HepG2 (cell line): ENCODE measurements at regions not wholly inside any gene's neighbourhood (a gene's known extent, or its start where the extent isn't known, plus 50 kb on each side); places are given as distances from the start of the nearest gene placed in this dataset.
A peak's percentile ranks its signal among the peaks of the same experiment; 100 is the strongest.

ENCODE experiments used
- ATAC-seq: fragments of 200-7000 bp; cut with Tn5 transposase; 3 replicates; pipeline ENCODE4 v1.9.1; 2020; ENCODE audit warnings: mild to moderate bottlenecking, moderate library complexity
- BruUV-seq: library from RNA; stranded (reverse); fragments of 400-500 nt; replicated peaks from 2 replicates; lab custom pipeline; 2021; lab: Mats Ljungman, UMichigan
- CTCF ChIA-PET: fragments of 300-600 bp; formaldehyde crosslinking; extraction: SDS; loops from one replicate; lab custom pipeline; 2021; ENCODE audit warnings: low total read pairs, inconsistent platforms, low intra/inter-chr PET ratio; lab: Yijun Ruan, JAX
- POLR2A ChIA-PET: fragments of 350-600 bp; sonication (Branson Sonifier 250); formaldehyde crosslinking; loops from one replicate; lab custom pipeline; 2020; ENCODE audit warnings: antibody characterized with exemption, inconsistent platforms; lab: Yijun Ruan, JAX
- DNase-seq: peaks from one replicate; pipeline ENCODE4 v3.0.0-alpha.2; 2015; ENCODE audit warnings: low spot score
- FAIRE-seq: peaks from 3 replicates; lab custom pipeline; 2011; peaks lifted over from hg19 to GRCh38; lab: Jason Lieb, UNC
- H2AFZ ChIP-seq: one replicate; pipeline ENCODE4 v1.6.1; 2011; ENCODE audit warnings: low read length, inconsistent platforms
- H3K27ac ChIP-seq: fragments of 300-600 bp; 3 replicates; pipeline ENCODE4 v1.8.0; 2011; ENCODE audit warnings: mixed run types, mild to moderate bottlenecking, mixed read lengths, low read length, inconsistent platforms; ENCODE audit not compliant: insufficient read depth; ENCODE audit errors: extremely low read length
- H3K27me3 ChIP-seq, 2 experiments: fragments of 200-600 bp in 1 of 2; 2 replicates in 1 of 2; 3 replicates in 1 of 2; pipeline versions ENCODE4 v1.6.0 to v1.8.0; 2011; ENCODE audit warnings: low read length in 2 of 2, mild to moderate bottlenecking in 2 of 2, moderate library complexity in 2 of 2, inconsistent platforms in 1 of 2; ENCODE audit not compliant: insufficient read depth in 2 of 2, control insufficient read depth in 1 of 2
- H3K36me3 ChIP-seq, 2 experiments: fragments of 200-600 bp in 1 of 2; replicated peaks in 1 of 2; 2 replicates in 1 of 2; 3 replicates in 1 of 2; pipeline versions ENCODE4 v1.5.1 to v1.8.0; 2011; ENCODE audit warnings: low read length in 2 of 2, inconsistent platforms in 1 of 2; ENCODE audit not compliant: insufficient read depth in 2 of 2, control insufficient read depth in 1 of 2
- H3K4me1 ChIP-seq: 2 replicates; pipeline ENCODE4 v1.5.1; 2012; ENCODE audit warnings: low read length, inconsistent platforms; ENCODE audit not compliant: insufficient read depth
- H3K4me2 ChIP-seq: 2 replicates; pipeline ENCODE4 v1.6.0; 2011; ENCODE audit warnings: low read depth, low read length, inconsistent platforms
- H3K4me3 ChIP-seq, 3 experiments: fragments of 200-600 bp in 1 of 3; sonication (generic), shearing (Covaris generic) in 1 of 3; replicated peaks in 1 of 3; 2 replicates each; pipeline ENCODE4 v1.5.1; 2011 to 2016; ENCODE audit warnings: low read length in 3 of 3, inconsistent platforms in 2 of 3, low read depth in 2 of 3, mild to moderate bottlenecking in 2 of 3, control low read depth in 1 of 3, mixed read lengths in 1 of 3; ENCODE audit not compliant: insufficient read depth in 1 of 3
- H3K79me2 ChIP-seq: one replicate; pipeline ENCODE4 v1.6.1; 2011; ENCODE audit warnings: low read length, inconsistent platforms; ENCODE audit not compliant: insufficient read depth
- H3K9ac ChIP-seq: 2 replicates; pipeline ENCODE4 v1.6.0; 2011; ENCODE audit warnings: mild to moderate bottlenecking, low read depth, low read length, inconsistent platforms; ENCODE audit not compliant: insufficient read depth
- H3K9me3 ChIP-seq: 2 replicates; pipeline ENCODE4 v1.5.1; 2012; ENCODE audit warnings: mild to moderate bottlenecking, low read length
- H4K20me1 ChIP-seq: 2 replicates; pipeline ENCODE4 v1.6.0; 2011; ENCODE audit warnings: inconsistent platforms, mild to moderate bottlenecking, low read length, moderate library complexity; ENCODE audit not compliant: insufficient read depth
- HOXA5 ChIP-seq: sonication (generic); formaldehyde crosslinking; IDR thresholded peaks from 2 replicates; pipeline ENCODE4 v1.4.0; 2020; ENCODE audit warnings: missing genetic modification reagents
- MAFF ChIP-seq: IDR thresholded peaks from 2 replicates; pipeline ENCODE4 v1.6.1; 2011; ENCODE audit warnings: low read depth, low read length, improper control_type of control experiment
- MAFK ChIP-seq, 2 experiments: IDR thresholded peaks in 1 of 2; conservative IDR thresholded peaks in 1 of 2; 2 replicates each; pipeline ENCODE4 v1.6.1; 2011; ENCODE audit warnings: improper control_type of control experiment in 2 of 2, low read length in 2 of 2
- MAZ ChIP-seq, 2 experiments: sonication (generic) in 1 of 2; formaldehyde crosslinking in 1 of 2; IDR thresholded peaks; 2 replicates each; pipeline versions ENCODE4 v1.5.0 to v1.6.1; 2012 to 2020; ENCODE audit warnings: low read depth in 2 of 2, mild to moderate bottlenecking in 2 of 2, borderline replicate concordance in 1 of 2, improper control_type of control experiment in 1 of 2, low read length in 1 of 2, missing genetic modification reagents in 1 of 2, moderate library complexity in 1 of 2
- MXD4 ChIP-seq: IDR thresholded peaks from 2 replicates; pipeline ENCODE4 v1.6.1; 2016; ENCODE audit warnings: mild to moderate bottlenecking, missing biosample characterization, missing genetic modification reagents
- SETDB1 ChIP-seq: sonication (generic); formaldehyde crosslinking; IDR thresholded peaks from 2 replicates; pipeline ENCODE4 v1.5.1; 2020; ENCODE audit warnings: missing genetic modification reagents, mild to moderate bottlenecking, borderline replicate concordance
- SRSF4 ChIP-seq: fragments of 200-400 bp; formaldehyde crosslinking; IDR thresholded peaks from one replicate; pipeline ENCODE4 v1.6.1; 2018; ENCODE audit warnings: mild to moderate bottlenecking, low read depth, low read length, moderate library complexity; ENCODE audit not compliant: poor library complexity, severe bottlenecking
- ZMYM2 ChIP-seq: sonication (generic); formaldehyde crosslinking; IDR thresholded peaks from 2 replicates; pipeline ENCODE4 v1.8.0; 2022; ENCODE audit warnings: mild to moderate bottlenecking, missing genetic modification reagents
- ZNF160 ChIP-seq: sonication (generic); formaldehyde crosslinking; IDR thresholded peaks from 2 replicates; pipeline ENCODE4 v1.8.0; 2022; ENCODE audit warnings: mild to moderate bottlenecking, inconsistent platforms, missing genetic modification reagents
- ZNF382 ChIP-seq: sonication (generic); formaldehyde crosslinking; IDR thresholded peaks from 2 replicates; pipeline ENCODE4 v1.5.0; 2020; ENCODE audit warnings: missing genetic modification reagents, mild to moderate bottlenecking, borderline replicate concordance
- ZNF607 ChIP-seq: sonication (generic); formaldehyde crosslinking; IDR thresholded peaks from 2 replicates; pipeline ENCODE4 v1.5.1; 2020; ENCODE audit warnings: missing genetic modification reagents, mild to moderate bottlenecking, borderline replicate concordance
- WGBS: methylation state at CpG from one replicate; pipeline ENCODE4 v1.1.6; 2017; ENCODE audit warnings: low lambda C conversion rate; 5-methylcytosine and 5-hydroxymethylcytosine counted together
- in situ Hi-C: cut with HindIII; loops from 2 replicates; pipeline ENCODE4 v1.10.0; 2017; ENCODE audit warnings: low pct_unique_long_range_greater_than_20kb; ENCODE audit not compliant: extremely low pct_ligation_motif_present
- intact Hi-C: fragments of 100-400 bp; cut with micrococcal nuclease; formaldehyde crosslinking; loops from one replicate; pipeline ENCODE4 v1.10.0; 2022; ENCODE audit not compliant: unreplicated experiment
- TF ChIP-seq, protein P1 (sequence below): sonication (generic); formaldehyde crosslinking; conservative IDR thresholded peaks from 2 replicates; pipeline ENCODE4 v1.8.1; 2023; ENCODE audit warnings: missing genetic modification reagents
- TF ChIP-seq, protein P2 (sequence below): fragments of 450-650 bp; IDR thresholded peaks from 2 replicates; pipeline ENCODE4 v1.6.1; 2017
- TF ChIP-seq, protein P3 (sequence below): sonication (generic); formaldehyde crosslinking; IDR thresholded peaks from 2 replicates; pipeline ENCODE4 v1.4.0; 2020; ENCODE audit warnings: missing genetic modification reagents

DNA sequence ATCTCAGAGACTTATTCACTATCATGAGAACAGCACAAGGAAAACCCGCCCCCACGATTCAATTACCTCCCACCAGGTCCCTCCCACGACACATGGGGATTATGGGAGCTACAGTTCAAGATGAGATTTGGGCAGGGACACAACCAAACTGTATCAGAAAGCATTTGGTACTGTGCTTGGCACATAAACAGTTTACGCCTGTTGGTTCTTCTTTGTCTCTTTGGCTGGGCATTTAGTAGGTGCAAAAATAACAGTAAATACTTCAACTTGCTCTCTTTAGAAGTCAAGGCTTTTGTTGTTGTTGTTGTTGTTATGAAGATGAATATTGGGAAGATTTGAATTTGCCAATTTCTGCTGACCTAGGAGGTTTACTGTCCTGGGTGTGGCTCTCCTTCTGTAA, 175.4 kb upstream of the IGSF21 start:
- ChIA-PET POLR2A (no interaction called here), CTCF (no interaction called here)
- Histone ChIP-seq H3K4me1 (peaks cover 7% of the 10 kb centered on the region; the same call in 1 of the 2 replicates), H3K27me3 (peaks cover 0 to 5% of the 10 kb centered on the region in 2 experiments; a peak in 1 of 5 replicates), H3K36me3 (no peaks in the 10 kb centered on the region), H3K4me2 (no peak overlapping the region), H3K79me2 (no peaks in the 10 kb centered on the region), H3K27ac (no peak overlapping the region), H3K9ac (no peak overlapping the region), H3K9me3 (no peaks in the 10 kb centered on the region), H2AFZ (no peak overlapping the region), H4K20me1 (no peaks in the 10 kb centered on the region), H3K4me3 (no peak overlapping the region)
- 20% methylated on average over 4 of the region's 4 CpGs for WGBS
- TF ChIP-seq MAFF (0 out of 2 replicates have a peak, but pooled peaks have one; percentile 16), MAFK (conservative IDR thresholded peaks at IDR 0.05 in 1 of 2, IDR thresholded peaks at IDR 0.05 in 1 of 2; ENCODE audit: low read length in 2 of 2) (peak in 1 of 2 experiments; percentile 67; a peak in 2 of 4 replicates), ZMYM2 (CRISPR knock-in tag) (no peak), SETDB1 (no peak)
- ATAC-seq (no peak), FAIRE-seq (no peak), DNase-seq (no peak)
- in situ Hi-C loops (no loop called here), intact Hi-C loops (no loop called here)
- no TSS peak for BruUV-seq

DNA sequence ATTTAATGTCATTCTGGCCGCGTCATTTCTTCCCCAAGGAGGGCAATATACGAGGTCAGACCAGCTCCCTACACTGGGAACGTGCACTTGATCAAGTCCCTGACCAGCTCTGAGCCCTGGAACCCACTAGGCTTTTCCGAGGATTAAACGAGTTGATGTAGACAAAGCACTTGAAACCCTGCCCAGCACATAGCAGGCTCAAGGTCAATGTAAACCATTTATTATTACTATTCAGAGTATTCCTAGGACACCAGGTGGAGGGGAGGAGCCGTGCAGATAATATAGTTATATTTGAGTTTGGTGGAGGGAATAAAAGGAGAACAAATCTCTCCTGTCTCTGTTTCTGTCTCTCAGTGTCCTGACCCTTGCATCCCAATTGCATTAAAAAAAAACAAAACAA, 174.1 kb upstream of the IGSF21 start:
- Histone ChIP-seq H3K36me3 (no peaks in the 10 kb centered on the region), H3K4me3 (no peak overlapping the region), H2AFZ (no peak overlapping the region), H4K20me1 (no peaks in the 10 kb centered on the region), H3K9ac (no peak overlapping the region), H3K4me1 (peaks cover 7% of the 10 kb centered on the region; the same call in 1 of the 2 replicates), H3K9me3 (no peaks in the 10 kb centered on the region), H3K4me2 (no peak overlapping the region), H3K27me3 (no peaks in the 10 kb centered on the region; a peak in 1 of 5 replicates), H3K27ac (no peak overlapping the region), H3K79me2 (no peaks in the 10 kb centered on the region)
- DNase-seq (no peak), FAIRE-seq (no peak), ATAC-seq (no peak)
- CTCF ChIA-PET = no interaction called here
- POLR2A ChIA-PET = no interaction called here
- intact Hi-C loops = no loop called here
- 36% methylated on average over 7 of the region's 7 CpGs for WGBS
- BruUV-seq = no TSS peak
- in situ Hi-C loops = no loop called here
- TF ChIP-seq ZNF160 (CRISPR knock-in tag) (no peak), ZNF607 (no peak), SRSF4 (no peak), HOXA5 (CRISPR knock-in tag) (no peak), MXD4 (no peak), ZNF382 (CRISPR knock-in tag) (no peak), MAZ (IDR thresholded peaks at IDR 0.05; ENCODE audit: borderline replicate concordance, low read depth, low read length) (no peak), MAZ (CRISPR knock-in tag; IDR thresholded peaks at IDR 0.05; ENCODE audit: low read depth) (no peak)
- TF ChIP-seq, protein P1, sequence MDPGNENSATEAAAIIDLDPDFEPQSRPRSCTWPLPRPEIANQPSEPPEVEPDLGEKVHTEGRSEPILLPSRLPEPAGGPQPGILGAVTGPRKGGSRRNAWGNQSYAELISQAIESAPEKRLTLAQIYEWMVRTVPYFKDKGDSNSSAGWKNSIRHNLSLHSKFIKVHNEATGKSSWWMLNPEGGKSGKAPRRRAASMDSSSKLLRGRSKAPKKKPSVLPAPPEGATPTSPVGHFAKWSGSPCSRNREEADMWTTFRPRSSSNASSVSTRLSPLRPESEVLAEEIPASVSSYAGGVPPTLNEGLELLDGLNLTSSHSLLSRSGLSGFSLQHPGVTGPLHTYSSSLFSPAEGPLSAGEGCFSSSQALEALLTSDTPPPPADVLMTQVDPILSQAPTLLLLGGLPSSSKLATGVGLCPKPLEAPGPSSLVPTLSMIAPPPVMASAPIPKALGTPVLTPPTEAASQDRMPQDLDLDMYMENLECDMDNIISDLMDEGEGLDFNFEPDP = no peak
- TF ChIP-seq, protein P2, sequence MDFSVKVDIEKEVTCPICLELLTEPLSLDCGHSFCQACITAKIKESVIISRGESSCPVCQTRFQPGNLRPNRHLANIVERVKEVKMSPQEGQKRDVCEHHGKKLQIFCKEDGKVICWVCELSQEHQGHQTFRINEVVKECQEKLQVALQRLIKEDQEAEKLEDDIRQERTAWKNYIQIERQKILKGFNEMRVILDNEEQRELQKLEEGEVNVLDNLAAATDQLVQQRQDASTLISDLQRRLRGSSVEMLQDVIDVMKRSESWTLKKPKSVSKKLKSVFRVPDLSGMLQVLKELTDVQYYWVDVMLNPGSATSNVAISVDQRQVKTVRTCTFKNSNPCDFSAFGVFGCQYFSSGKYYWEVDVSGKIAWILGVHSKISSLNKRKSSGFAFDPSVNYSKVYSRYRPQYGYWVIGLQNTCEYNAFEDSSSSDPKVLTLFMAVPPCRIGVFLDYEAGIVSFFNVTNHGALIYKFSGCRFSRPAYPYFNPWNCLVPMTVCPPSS = no peak
- TF ChIP-seq, protein P3, sequence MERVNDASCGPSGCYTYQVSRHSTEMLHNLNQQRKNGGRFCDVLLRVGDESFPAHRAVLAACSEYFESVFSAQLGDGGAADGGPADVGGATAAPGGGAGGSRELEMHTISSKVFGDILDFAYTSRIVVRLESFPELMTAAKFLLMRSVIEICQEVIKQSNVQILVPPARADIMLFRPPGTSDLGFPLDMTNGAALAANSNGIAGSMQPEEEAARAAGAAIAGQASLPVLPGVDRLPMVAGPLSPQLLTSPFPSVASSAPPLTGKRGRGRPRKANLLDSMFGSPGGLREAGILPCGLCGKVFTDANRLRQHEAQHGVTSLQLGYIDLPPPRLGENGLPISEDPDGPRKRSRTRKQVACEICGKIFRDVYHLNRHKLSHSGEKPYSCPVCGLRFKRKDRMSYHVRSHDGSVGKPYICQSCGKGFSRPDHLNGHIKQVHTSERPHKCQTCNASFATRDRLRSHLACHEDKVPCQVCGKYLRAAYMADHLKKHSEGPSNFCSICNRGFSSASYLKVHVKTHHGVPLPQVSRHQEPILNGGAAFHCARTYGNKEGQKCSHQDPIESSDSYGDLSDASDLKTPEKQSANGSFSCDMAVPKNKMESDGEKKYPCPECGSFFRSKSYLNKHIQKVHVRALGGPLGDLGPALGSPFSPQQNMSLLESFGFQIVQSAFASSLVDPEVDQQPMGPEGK (CRISPR knock-in tag) = no peak
